ENCODE measurements at regions not wholly inside any gene's neighbourhood (a gene's known extent, or its start where the extent isn't known, plus 50 kb on each side); places are given as distances from the start of the nearest gene placed in this dataset.

DNA sequence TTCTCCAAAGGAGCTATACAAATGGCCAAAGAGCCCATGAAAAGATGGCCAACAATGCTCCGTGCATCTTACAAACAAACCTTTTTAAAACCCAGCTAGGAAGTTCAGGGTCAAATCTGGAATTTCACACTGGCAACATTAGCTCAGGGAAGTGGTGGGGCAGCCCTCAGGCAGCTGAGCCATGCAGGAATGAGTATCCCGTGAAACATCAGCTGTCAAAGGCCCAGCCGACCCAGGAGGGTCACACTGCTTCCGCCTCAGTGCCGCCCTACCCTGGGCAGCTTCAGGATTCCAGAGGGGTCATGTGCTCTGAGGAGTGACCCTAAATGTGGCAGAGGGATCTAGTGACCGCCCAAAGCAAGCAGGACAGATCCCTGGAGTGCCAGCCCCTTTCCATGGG lies 73.4 kb downstream of the LINC01488 start (continued):
- TF ChIP-seq, protein P1, sequence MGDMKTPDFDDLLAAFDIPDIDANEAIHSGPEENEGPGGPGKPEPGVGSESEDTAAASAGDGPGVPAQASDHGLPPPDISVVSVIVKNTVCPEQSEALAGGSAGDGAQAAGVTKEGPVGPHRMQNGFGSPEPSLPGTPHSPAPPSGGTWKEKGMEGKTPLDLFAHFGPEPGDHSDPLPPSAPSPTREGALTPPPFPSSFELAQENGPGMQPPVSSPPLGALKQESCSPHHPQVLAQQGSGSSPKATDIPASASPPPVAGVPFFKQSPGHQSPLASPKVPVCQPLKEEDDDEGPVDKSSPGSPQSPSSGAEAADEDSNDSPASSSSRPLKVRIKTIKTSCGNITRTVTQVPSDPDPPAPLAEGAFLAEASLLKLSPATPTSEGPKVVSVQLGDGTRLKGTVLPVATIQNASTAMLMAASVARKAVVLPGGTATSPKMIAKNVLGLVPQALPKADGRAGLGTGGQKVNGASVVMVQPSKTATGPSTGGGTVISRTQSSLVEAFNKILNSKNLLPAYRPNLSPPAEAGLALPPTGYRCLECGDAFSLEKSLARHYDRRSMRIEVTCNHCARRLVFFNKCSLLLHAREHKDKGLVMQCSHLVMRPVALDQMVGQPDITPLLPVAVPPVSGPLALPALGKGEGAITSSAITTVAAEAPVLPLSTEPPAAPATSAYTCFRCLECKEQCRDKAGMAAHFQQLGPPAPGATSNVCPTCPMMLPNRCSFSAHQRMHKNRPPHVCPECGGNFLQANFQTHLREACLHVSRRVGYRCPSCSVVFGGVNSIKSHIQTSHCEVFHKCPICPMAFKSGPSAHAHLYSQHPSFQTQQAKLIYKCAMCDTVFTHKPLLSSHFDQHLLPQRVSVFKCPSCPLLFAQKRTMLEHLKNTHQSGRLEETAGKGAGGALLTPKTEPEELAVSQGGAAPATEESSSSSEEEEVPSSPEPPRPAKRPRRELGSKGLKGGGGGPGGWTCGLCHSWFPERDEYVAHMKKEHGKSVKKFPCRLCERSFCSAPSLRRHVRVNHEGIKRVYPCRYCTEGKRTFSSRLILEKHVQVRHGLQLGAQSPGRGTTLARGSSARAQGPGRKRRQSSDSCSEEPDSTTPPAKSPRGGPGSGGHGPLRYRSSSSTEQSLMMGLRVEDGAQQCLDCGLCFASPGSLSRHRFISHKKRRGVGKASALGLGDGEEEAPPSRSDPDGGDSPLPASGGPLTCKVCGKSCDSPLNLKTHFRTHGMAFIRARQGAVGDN (IDR thresholded peaks at IDR 0.05), result no peak
- no peak for TF ChIP-seq DPF2 (IDR thresholded peaks at IDR 0.05)
- no peak for TF ChIP-seq RFX5 (IDR thresholded peaks at IDR 0.05; ENCODE audit: low read depth, low read length)
- no peak for TF ChIP-seq ZSCAN29 (IDR thresholded peaks at IDR 0.05)
- TF ChIP-seq NFIC (IDR thresholded peaks at IDR 0.05; ENCODE audit: low read depth, low read length), result no peak

DNA sequence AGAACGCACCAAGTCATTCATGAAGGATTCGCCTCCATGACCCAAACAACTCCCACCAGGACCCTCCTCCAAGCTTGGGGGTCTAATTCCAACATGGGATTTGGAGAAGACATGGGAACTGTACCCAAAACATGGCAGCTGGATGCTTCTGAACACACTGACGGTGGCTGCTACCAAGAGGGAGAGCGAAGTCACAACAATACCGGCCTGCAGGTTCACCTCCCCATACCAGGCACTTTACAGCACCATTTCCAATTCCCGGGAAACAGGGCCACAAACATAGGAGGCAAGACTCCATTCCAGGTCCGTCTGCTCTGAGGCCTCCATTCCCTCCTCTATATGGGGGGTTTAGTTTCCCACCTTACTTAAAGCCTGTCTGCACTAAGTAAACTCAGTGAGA lies 75.8 kb downstream of the LINC01488 start:
- ATAC-seq, result no peak
- no peak overlapping the region for H3K4me3 ChIP-seq
- H3K79me2 ChIP-seq (ENCODE audit: control insufficient read depth, insufficient read depth, low read length), result no peaks in the 10 kb centered on the region
- SMC1A ChIA-PET (ENCODE audit: uncharacterized antibody, unreplicated experiment), result no interaction called here
- RAD21 ChIA-PET (ENCODE audit: unreplicated experiment), result no interaction called here
- POLR2A ChIA-PET, result no interaction called here
- no peak overlapping the region for H3K4me2 ChIP-seq (ENCODE audit: control insufficient read depth, insufficient read depth)
- no peak for FAIRE-seq
- no TSS peak for BruUV-seq (replicated peaks)
- CTCF ChIA-PET, result no interaction called here
- no peaks in the 10 kb centered on the region for H3K36me3 ChIP-seq (ENCODE audit: control insufficient read depth in 2 of 2, insufficient read depth in 2 of 2, low read length in 1 of 2)
- H3K27ac ChIP-seq (ENCODE audit: control insufficient read depth, insufficient read depth), result no peak overlapping the region
- no peaks in the 10 kb centered on the region; the same call in 2 of the 3 replicates for H3K9me3 ChIP-seq (replicated peaks; ENCODE audit: control insufficient read depth, insufficient read depth, low read length)
- TF ChIP-seq EGR1 (IDR thresholded peaks at IDR 0.05; ENCODE audit: borderline replicate concordance in 1 of 2, low read depth in 2 of 2, low read length in 2 of 2) (no peak), POLR2A (IDR thresholded peaks at IDR 0.05; ENCODE audit: low read depth, low read length) (no peak), CHD4 (IDR thresholded peaks at IDR 0.05) (no peak), RCOR1 (conservative IDR thresholded peaks at IDR 0.05; ENCODE audit: low read depth, low read length) (no peak), PAX5 (IDR thresholded peaks at IDR 0.05; ENCODE audit: borderline replicate concordance, low read depth, low read length) (no peak), FOXK2 (IDR thresholded peaks at IDR 0.05) (no peak)
- TF ChIP-seq, protein P1 (IDR thresholded peaks at IDR 0.05), result no peak
- no peaks in the 10 kb centered on the region; a peak in 1 of 4 replicates for H3K27me3 ChIP-seq (replicated peaks in 1 of 2; ENCODE audit: control insufficient read depth in 2 of 2, insufficient read depth in 2 of 2, low read length in 1 of 2)
- in situ Hi-C loops (cut with MboI), result no loop called here
- no peaks in the 10 kb centered on the region for H3K4me1 ChIP-seq (ENCODE audit: control insufficient read depth, insufficient read depth, low read length)
- no peak overlapping the region for H2AFZ ChIP-seq (ENCODE audit: control insufficient read depth, low read depth, low read length)
- intact Hi-C loops (cut with micrococcal nuclease; ENCODE audit: unreplicated experiment), result no loop called here
- no peak for DNase-seq (ENCODE audit: low read depth, low spot score)
- 43% methylated on average over 7 of the region's 7 CpGs for WGBS (ENCODE audit: insufficient coverage, insufficient replicate concordance, low lambda C conversion rate, missing lambda C conversion rate)
- H3K9ac ChIP-seq (ENCODE audit: control insufficient read depth, insufficient read depth, low read length), result no peak overlapping the region
- H4K20me1 ChIP-seq (ENCODE audit: control insufficient read depth, insufficient read depth), result no peaks in the 10 kb centered on the region
